ENCODE measurements at regions not wholly inside any gene's neighbourhood (a gene's known extent, or its start where the extent isn't known, plus 50 kb on each side); places are given as distances from the start of the nearest gene placed in this dataset.

GRCh38 chr6:84428300-84428907 lies 201.0 kb upstream of the CEP162 start (continued):
- TF ChIP-seq AHR (CRISPR knock-in tag; IDR thresholded peaks at IDR 0.05) = no peak
- TF ChIP-seq STAG1 (CRISPR knock-in tag; IDR thresholded peaks at IDR 0.05) = peak; percentile 67
- no peak for TF ChIP-seq TBL1XR1 (IDR thresholded peaks at IDR 0.05; ENCODE audit: borderline replicate concordance, low read length, partially characterized antibody)
- TF ChIP-seq RAD21 (CRISPR knock-in tag; IDR thresholded peaks at IDR 0.05) = peak; percentile 36; the same call in 1 of the 2 replicates
- no peak for TF ChIP-seq ZNF569 (CRISPR knock-in tag; IDR thresholded peaks at IDR 0.05; ENCODE audit: borderline replicate concordance)
- TF ChIP-seq MED8 (CRISPR knock-in tag; IDR thresholded peaks at IDR 0.05; ENCODE audit: insufficient replicate concordance) = no peak

DNA sequence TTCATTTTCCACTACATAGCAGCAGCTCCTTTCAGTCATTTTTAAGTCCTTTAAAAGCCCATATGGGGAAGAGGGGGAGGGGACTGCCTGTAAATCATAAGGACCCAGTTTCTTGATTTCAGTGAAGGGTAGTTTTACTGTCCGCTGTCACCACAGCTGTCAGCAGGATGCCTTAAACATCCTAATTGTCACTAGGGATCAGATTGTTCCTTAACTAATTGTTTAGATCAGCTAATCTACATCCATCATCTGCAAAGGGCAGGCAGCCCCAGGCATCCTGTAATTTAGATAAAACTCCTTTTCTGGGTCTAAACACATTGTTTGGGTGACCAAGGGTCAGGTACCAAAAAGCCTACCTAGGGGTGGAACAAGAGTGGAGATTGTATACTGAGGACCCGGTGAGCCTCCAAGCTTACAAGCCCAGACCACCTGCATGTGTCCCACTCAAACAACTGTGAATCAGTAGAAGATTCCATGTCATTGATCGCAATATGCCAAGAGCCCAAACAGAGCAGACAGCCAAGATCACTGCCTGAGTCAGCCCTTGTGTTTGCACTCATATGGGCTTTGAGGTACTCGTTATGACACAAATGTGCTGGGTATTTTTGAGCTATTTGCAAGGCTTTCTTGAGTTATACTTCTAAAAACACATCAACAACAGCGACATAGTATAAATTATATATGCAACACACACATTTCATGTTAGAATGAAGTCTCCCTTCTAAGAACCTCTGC lies 198.7 kb upstream of the CEP162 start:
- H3K4me2 ChIP-seq (ENCODE audit: low read depth, low read length) = no peak overlapping the region
- no peaks in the 10 kb centered on the region for H3K9me3 ChIP-seq (ENCODE audit: low read length)
- H3K4me1 ChIP-seq (ENCODE audit: insufficient read depth, low read length) = no peaks in the 10 kb centered on the region
- intact Hi-C loops (cut with micrococcal nuclease; ENCODE audit: unreplicated experiment) = loop anchor here (5.0 kb wide), 2 partner anchors 261 to 701 kb away; no protein-coding TSS in a partner anchor
- 21% methylated on average over 5 of the region's 5 CpGs for WGBS (ENCODE audit: low lambda C conversion rate)
- ChIA-PET POLR2A (no interaction called here), CTCF (ENCODE audit: low intra/inter-chr PET ratio, low total read pairs) (no interaction called here)
- no peak overlapping the region for H2AFZ ChIP-seq (ENCODE audit: low read length)
- no peak overlapping the region for H3K4me3 ChIP-seq (replicated peaks in 1 of 3; ENCODE audit: insufficient read depth in 1 of 3, low read depth in 2 of 3, low read length in 3 of 3)
- no peaks in the 10 kb centered on the region for H3K36me3 ChIP-seq (replicated peaks in 1 of 2; ENCODE audit: control insufficient read depth in 1 of 2, insufficient read depth in 2 of 2, low read length in 2 of 2)
- H3K79me2 ChIP-seq (ENCODE audit: insufficient read depth, low read length) = no peaks in the 10 kb centered on the region
- FAIRE-seq = no peak
- H4K20me1 ChIP-seq (ENCODE audit: insufficient read depth, low read length) = no peaks in the 10 kb centered on the region
- DNase-seq (ENCODE audit: low spot score) = no peak
- no peaks in the 10 kb centered on the region; a peak in 1 of 5 replicates for H3K27me3 ChIP-seq (ENCODE audit: control insufficient read depth in 1 of 2, insufficient read depth in 2 of 2, low read length in 2 of 2)
- H3K27ac ChIP-seq (ENCODE audit: extremely low read length, insufficient read depth, low read length) = no peak overlapping the region
- BruUV-seq (replicated peaks) = no TSS peak
- H3K9ac ChIP-seq (ENCODE audit: insufficient read depth, low read depth, low read length) = no peak overlapping the region
- in situ Hi-C loops (cut with HindIII; ENCODE audit: extremely low pct_ligation_motif_present, low pct_unique_long_range_greater_than_20kb) = loop anchor here (10.0 kb wide), 2 partner anchors 539 to 899 kb away; no protein-coding TSS in a partner anchor
- no peak for ATAC-seq
- TF ChIP-seq ZKSCAN5 (CRISPR knock-in tag; IDR thresholded peaks at IDR 0.05) (no peak), ZNF34 (CRISPR knock-in tag; IDR thresholded peaks at IDR 0.05; ENCODE audit: borderline replicate concordance) (no peak), ZNF766 (CRISPR knock-in tag; IDR thresholded peaks at IDR 0.05; ENCODE audit: borderline replicate concordance) (no peak), PHF5A (CRISPR knock-in tag; IDR thresholded peaks at IDR 0.05; ENCODE audit: low read depth, unreplicated experiment) (no peak), ZNF512 (CRISPR knock-in tag; IDR thresholded peaks at IDR 0.05) (no peak), MBD4 (IDR thresholded peaks at IDR 0.05; ENCODE audit: borderline replicate concordance, low read length) (no peak), ZNF446 (CRISPR knock-in tag; IDR thresholded peaks at IDR 0.05) (no peak), PCBP1 (IDR thresholded peaks at IDR 0.05; ENCODE audit: borderline replicate concordance, low read depth, low read length) (no peak)
- TF ChIP-seq, protein P1, sequence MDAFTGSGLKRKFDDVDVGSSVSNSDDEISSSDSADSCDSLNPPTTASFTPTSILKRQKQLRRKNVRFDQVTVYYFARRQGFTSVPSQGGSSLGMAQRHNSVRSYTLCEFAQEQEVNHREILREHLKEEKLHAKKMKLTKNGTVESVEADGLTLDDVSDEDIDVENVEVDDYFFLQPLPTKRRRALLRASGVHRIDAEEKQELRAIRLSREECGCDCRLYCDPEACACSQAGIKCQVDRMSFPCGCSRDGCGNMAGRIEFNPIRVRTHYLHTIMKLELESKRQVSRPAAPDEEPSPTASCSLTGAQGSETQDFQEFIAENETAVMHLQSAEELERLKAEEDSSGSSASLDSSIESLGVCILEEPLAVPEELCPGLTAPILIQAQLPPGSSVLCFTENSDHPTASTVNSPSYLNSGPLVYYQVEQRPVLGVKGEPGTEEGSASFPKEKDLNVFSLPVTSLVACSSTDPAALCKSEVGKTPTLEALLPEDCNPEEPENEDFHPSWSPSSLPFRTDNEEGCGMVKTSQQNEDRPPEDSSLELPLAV (CRISPR knock-in tag; conservative IDR thresholded peaks at IDR 0.05; ENCODE audit: low read depth) = no peak
- TF ChIP-seq, protein P2, sequence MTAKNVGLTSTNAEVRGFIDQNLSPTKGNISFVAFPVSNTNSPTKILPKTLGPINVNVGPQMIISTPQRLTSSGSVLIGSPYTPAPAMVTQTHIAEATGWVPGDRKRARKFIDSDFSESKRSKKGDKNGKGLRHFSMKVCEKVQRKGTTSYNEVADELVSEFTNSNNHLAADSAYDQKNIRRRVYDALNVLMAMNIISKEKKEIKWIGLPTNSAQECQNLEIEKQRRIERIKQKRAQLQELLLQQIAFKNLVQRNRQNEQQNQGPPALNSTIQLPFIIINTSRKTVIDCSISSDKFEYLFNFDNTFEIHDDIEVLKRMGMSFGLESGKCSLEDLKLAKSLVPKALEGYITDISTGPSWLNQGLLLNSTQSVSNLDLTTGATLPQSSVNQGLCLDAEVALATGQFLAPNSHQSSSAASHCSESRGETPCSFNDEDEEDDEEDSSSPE (CRISPR knock-in tag; IDR thresholded peaks at IDR 0.05) = no peak
- TF ChIP-seq, protein P3, sequence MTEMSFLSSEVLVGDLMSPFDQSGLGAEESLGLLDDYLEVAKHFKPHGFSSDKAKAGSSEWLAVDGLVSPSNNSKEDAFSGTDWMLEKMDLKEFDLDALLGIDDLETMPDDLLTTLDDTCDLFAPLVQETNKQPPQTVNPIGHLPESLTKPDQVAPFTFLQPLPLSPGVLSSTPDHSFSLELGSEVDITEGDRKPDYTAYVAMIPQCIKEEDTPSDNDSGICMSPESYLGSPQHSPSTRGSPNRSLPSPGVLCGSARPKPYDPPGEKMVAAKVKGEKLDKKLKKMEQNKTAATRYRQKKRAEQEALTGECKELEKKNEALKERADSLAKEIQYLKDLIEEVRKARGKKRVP (CRISPR knock-in tag; IDR thresholded peaks at IDR 0.05) = no peak
